Smooth muscle cell (in vitro differentiated cells): ENCODE measurements at regions not wholly inside any gene's neighbourhood (a gene's known extent, or its start where the extent isn't known, plus 50 kb on each side); places are given as distances from the start of the nearest gene placed in this dataset.

Experiments
- DNase-seq: peaks from one replicate; lab custom pipeline; 2025; ENCODE audit not compliant: unreplicated experiment; lab: John Stamatoyannopoulos, UW
- H2AFZ ChIP-seq: fragments of 200-600 bp; sonication (generic); 2 replicates; pipeline ENCODE4 v1.6.0; 2016; ENCODE audit warnings: antibody characterized with exemption, low read depth, mild to moderate bottlenecking
- H3F3A ChIP-seq: fragments of 200-600 bp; sonication (generic); 2 replicates; pipeline ENCODE4 v1.6.0; 2017; ENCODE audit warnings: antibody characterized with exemption, low read depth
- H3K27ac ChIP-seq: fragments of 200-600 bp; sonication (generic); 2 replicates; pipeline ENCODE4 v1.5.1; 2016; ENCODE audit warnings: low read depth, mild to moderate bottlenecking
- H3K27me3 ChIP-seq: fragments of 200-600 bp; sonication (generic); 2 replicates; pipeline ENCODE4 v1.6.1; 2016; ENCODE audit warnings: low read depth, mild to moderate bottlenecking
- H3K36me3 ChIP-seq: fragments of 200-600 bp; sonication (generic); 2 replicates; pipeline ENCODE4 v1.5.1; 2016; ENCODE audit warnings: low read depth
- H3K4me1 ChIP-seq: fragments of 200-600 bp; sonication (generic); 2 replicates; pipeline ENCODE4 v1.5.1; 2016; ENCODE audit warnings: low read depth
- H3K4me2 ChIP-seq: fragments of 200-600 bp; sonication (generic); 2 replicates; pipeline ENCODE4 v1.6.0; 2016; ENCODE audit warnings: mild to moderate bottlenecking
- H3K4me3 ChIP-seq: fragments of 200-600 bp; sonication (generic); 2 replicates; pipeline ENCODE4 v1.5.1; 2016; ENCODE audit warnings: mild to moderate bottlenecking
- H3K79me2 ChIP-seq: fragments of 200-600 bp; sonication (generic); 2 replicates; pipeline ENCODE4 v1.6.0; 2016; ENCODE audit warnings: low read depth, mild to moderate bottlenecking
- H3K9ac ChIP-seq: fragments of 200-600 bp; sonication (generic); 2 replicates; pipeline ENCODE4 v1.6.0; 2016; ENCODE audit warnings: low read depth
- H3K9me3 ChIP-seq: fragments of 200-600 bp; sonication (generic); replicated peaks from 2 replicates; pipeline ENCODE4 v1.5.1; 2016; ENCODE audit warnings: low read depth
- H4K20me1 ChIP-seq: fragments of 200-600 bp; sonication (generic); 2 replicates; pipeline ENCODE4 v1.6.0; 2016; ENCODE audit warnings: low read depth
- WGBS: methylation state at CpG from one replicate; pipeline ENCODE4 v1.1.7; 2016; ENCODE audit warnings: low lambda C conversion rate; 5-methylcytosine and 5-hydroxymethylcytosine counted together
- TF ChIP-seq, protein P1 (sequence below): fragments of 200-600 bp; sonication (generic); IDR thresholded peaks from 2 replicates; pipeline ENCODE4 v1.5.1; 2017; ENCODE audit warnings: borderline replicate concordance, mild to moderate bottlenecking, antibody characterized with exemption; ENCODE audit not compliant: insufficient read depth, poor library complexity, severe bottlenecking

DNA sequence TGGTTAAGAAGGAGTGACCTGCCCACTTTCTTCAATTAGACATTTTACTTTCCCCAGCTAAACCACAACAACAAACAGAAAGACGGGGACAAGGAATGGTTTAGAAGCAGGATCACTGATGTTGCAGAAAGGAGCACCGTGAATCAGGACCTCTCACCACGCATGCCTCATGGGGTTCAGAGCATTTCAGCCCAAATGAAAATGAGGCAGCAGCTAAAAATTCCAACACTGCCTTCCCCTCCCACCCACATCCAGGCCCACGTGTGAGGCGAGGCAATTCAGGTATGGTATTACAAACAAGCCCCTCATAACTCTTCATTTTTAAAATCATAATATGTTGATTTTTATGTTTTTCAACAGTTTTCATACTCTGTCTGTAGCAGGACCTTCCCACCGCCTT, 194.1 kb upstream of the ARID1B start:
- no peak overlapping the region for H2AFZ ChIP-seq
- H3K36me3 ChIP-seq: no peaks in the 10 kb centered on the region
- no peak for DNase-seq
- no peak overlapping the region for H3K27ac ChIP-seq
- H3K4me3 ChIP-seq: no peak overlapping the region
- H3K9me3 ChIP-seq: peaks cover 19% of the 10 kb centered on the region
- H3K27me3 ChIP-seq: no peaks in the 10 kb centered on the region
- H3K4me2 ChIP-seq: no peak overlapping the region
- peaks cover 5% of the 10 kb centered on the region for H3K4me1 ChIP-seq
- H3K79me2 ChIP-seq: no peaks in the 10 kb centered on the region
- TF ChIP-seq, protein P1, sequence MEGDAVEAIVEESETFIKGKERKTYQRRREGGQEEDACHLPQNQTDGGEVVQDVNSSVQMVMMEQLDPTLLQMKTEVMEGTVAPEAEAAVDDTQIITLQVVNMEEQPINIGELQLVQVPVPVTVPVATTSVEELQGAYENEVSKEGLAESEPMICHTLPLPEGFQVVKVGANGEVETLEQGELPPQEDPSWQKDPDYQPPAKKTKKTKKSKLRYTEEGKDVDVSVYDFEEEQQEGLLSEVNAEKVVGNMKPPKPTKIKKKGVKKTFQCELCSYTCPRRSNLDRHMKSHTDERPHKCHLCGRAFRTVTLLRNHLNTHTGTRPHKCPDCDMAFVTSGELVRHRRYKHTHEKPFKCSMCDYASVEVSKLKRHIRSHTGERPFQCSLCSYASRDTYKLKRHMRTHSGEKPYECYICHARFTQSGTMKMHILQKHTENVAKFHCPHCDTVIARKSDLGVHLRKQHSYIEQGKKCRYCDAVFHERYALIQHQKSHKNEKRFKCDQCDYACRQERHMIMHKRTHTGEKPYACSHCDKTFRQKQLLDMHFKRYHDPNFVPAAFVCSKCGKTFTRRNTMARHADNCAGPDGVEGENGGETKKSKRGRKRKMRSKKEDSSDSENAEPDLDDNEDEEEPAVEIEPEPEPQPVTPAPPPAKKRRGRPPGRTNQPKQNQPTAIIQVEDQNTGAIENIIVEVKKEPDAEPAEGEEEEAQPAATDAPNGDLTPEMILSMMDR: no peak
- 72% methylated on average over 6 of the region's 6 CpGs for WGBS
- H4K20me1 ChIP-seq: no peaks in the 10 kb centered on the region
- H3F3A ChIP-seq: no peaks in the 10 kb centered on the region
- no peak overlapping the region for H3K9ac ChIP-seq

DNA sequence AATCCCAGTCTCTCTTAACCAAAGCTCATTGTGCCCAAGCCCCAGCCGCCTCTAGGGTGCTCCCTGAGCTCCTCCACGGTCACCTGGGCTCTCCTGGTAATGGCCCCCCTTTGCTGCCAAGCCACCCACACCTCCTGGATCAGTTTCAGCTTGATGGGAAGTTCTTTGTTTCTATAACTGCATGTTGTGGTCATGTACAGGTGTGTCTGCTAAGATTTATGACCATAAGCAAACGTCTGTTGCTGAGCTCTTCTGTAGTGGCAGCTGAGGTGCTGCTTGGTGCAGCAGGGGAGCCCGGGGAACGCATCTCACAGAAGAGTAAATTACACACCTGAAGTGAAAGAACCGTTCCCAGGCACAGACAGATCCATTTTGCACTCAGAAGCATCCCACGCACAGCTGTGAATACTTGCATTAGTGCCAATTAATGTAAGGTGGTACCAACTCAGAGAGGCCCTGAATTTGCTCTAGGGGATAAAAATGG, 194.6 kb upstream of the ARID1B start:
- Histone ChIP-seq H3K27ac (no peak overlapping the region), H4K20me1 (no peaks in the 10 kb centered on the region), H3K36me3 (no peaks in the 10 kb centered on the region), H3K4me2 (no peak overlapping the region), H3K27me3 (no peaks in the 10 kb centered on the region), H3K9me3 (peaks cover 22% of the 10 kb centered on the region), H3K4me3 (no peak overlapping the region), H3K9ac (no peak overlapping the region), H2AFZ (no peak overlapping the region), H3K79me2 (no peaks in the 10 kb centered on the region), H3F3A (no peaks in the 10 kb centered on the region), H3K4me1 (peaks cover 3% of the 10 kb centered on the region)
- WGBS: 84% methylated on average over 7 of the region's 7 CpGs
- TF ChIP-seq, protein P1: no peak
- DNase-seq: no peak

DNA sequence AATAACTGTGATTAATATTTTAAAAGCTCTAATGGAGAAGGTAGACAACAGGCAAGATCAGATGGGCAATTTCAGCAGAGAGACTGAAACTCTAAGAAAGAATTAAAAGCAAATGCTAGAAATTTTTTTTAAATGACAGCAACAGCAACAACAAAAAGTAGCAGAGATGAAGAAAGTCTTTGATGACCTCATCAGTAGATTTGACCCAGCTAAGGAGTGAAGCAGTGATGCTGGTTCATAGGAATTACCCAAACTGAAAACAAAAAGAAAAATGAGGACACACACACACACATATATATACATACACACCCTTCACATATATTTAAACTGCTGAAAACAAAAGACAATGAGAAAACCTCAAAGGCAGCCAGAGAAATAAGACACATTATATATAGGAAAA, 197.6 kb upstream of the ARID1B start:
- H3F3A ChIP-seq: no peaks in the 10 kb centered on the region
- no peaks in the 10 kb centered on the region for H3K4me1 ChIP-seq
- H4K20me1 ChIP-seq: no peaks in the 10 kb centered on the region
- H2AFZ ChIP-seq: no peak overlapping the region
- H3K9ac ChIP-seq: no peak overlapping the region
- H3K36me3 ChIP-seq: no peaks in the 10 kb centered on the region
- no peaks in the 10 kb centered on the region for H3K27me3 ChIP-seq
- no peak overlapping the region for H3K27ac ChIP-seq
- no peak overlapping the region for H3K4me3 ChIP-seq
- TF ChIP-seq, protein P1: no peak
- no peak overlapping the region for H3K4me2 ChIP-seq
- peaks cover 25% of the 10 kb centered on the region for H3K9me3 ChIP-seq
- no peak for DNase-seq
- no peaks in the 10 kb centered on the region for H3K79me2 ChIP-seq

DNA sequence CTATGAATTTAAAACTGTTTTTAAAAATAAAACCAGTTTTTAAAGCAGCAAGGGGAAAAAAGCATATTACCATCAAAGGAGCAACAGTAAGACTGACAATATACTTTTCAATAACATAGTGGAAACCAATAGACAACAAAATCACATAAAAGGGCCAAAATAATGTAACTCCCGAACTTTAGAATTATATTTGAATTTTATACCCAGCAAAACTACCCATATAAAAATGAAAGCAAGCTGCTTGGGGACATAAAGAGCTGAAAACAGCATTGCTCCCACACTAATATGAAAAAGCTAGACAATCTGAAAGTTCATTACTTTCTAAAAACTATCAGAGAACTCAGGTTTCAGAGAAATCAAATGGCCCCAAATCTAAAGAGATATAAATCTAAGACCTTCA, 199.4 kb upstream of the ARID1B start:
- TF ChIP-seq, protein P1: no peak
- DNase-seq: no peak
- no peak overlapping the region for H2AFZ ChIP-seq
- no peak overlapping the region for H3K4me3 ChIP-seq
- H3F3A ChIP-seq: no peaks in the 10 kb centered on the region
- no peaks in the 10 kb centered on the region for H4K20me1 ChIP-seq
- H3K4me2 ChIP-seq: no peak overlapping the region
- no peaks in the 10 kb centered on the region for H3K4me1 ChIP-seq
- no peak overlapping the region for H3K27ac ChIP-seq
- no peaks in the 10 kb centered on the region for H3K79me2 ChIP-seq
- peaks cover 25% of the 10 kb centered on the region for H3K9me3 ChIP-seq
- H3K27me3 ChIP-seq: no peaks in the 10 kb centered on the region
- no peak overlapping the region for H3K9ac ChIP-seq
- H3K36me3 ChIP-seq: no peaks in the 10 kb centered on the region
- WGBS: 91% methylated on average over 1 of the region's 1 CpG
